ENCODE measurements at regions not wholly inside any gene's neighbourhood (a gene's known extent, or its start where the extent isn't known, plus 50 kb on each side); places are given as distances from the start of the nearest gene placed in this dataset.

DNA sequence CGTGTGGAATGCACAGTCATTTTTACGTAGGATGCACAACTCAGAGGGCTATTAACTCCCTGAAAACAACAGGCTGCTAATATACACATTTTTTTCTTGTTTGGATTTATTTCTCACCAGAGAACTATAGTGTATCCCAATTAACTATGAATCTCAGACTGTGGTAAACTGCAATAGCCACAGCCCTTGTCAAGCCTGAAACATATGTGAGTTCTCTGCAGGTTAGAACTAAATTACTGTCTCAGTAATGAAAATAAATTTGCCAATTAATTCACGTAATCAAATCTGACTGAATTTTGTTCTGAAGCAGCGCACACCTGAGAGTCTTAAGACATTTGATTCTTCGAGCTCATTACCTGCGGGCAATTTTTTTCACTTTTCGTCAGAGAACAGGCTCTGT is 318.6 kb downstream of the PMP22 start:
- Histone ChIP-seq H3K9me3 (ENCODE audit: severe bottlenecking) (no peaks in the 10 kb centered on the region), H3K36me3 (ENCODE audit: low read depth) (no peaks in the 10 kb centered on the region), H3K27me3 (ENCODE audit: insufficient read depth, poor library complexity, severe bottlenecking) (no peaks in the 10 kb centered on the region), H3K4me3 (ENCODE audit: severe bottlenecking) (no peak overlapping the region), H3K27ac (ENCODE audit: poor library complexity, severe bottlenecking) (no peak overlapping the region), H3K4me1 (ENCODE audit: insufficient read depth, poor library complexity, severe bottlenecking) (peaks cover 13% of the 10 kb centered on the region)
- no peak for ATAC-seq (ENCODE audit: low read depth)
- DNase-seq (ENCODE audit: low spot score) = no peak
- TF ChIP-seq, protein P1, sequence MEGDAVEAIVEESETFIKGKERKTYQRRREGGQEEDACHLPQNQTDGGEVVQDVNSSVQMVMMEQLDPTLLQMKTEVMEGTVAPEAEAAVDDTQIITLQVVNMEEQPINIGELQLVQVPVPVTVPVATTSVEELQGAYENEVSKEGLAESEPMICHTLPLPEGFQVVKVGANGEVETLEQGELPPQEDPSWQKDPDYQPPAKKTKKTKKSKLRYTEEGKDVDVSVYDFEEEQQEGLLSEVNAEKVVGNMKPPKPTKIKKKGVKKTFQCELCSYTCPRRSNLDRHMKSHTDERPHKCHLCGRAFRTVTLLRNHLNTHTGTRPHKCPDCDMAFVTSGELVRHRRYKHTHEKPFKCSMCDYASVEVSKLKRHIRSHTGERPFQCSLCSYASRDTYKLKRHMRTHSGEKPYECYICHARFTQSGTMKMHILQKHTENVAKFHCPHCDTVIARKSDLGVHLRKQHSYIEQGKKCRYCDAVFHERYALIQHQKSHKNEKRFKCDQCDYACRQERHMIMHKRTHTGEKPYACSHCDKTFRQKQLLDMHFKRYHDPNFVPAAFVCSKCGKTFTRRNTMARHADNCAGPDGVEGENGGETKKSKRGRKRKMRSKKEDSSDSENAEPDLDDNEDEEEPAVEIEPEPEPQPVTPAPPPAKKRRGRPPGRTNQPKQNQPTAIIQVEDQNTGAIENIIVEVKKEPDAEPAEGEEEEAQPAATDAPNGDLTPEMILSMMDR (IDR thresholded peaks at IDR 0.05; ENCODE audit: poor library complexity, severe bottlenecking) = no peak

DNA sequence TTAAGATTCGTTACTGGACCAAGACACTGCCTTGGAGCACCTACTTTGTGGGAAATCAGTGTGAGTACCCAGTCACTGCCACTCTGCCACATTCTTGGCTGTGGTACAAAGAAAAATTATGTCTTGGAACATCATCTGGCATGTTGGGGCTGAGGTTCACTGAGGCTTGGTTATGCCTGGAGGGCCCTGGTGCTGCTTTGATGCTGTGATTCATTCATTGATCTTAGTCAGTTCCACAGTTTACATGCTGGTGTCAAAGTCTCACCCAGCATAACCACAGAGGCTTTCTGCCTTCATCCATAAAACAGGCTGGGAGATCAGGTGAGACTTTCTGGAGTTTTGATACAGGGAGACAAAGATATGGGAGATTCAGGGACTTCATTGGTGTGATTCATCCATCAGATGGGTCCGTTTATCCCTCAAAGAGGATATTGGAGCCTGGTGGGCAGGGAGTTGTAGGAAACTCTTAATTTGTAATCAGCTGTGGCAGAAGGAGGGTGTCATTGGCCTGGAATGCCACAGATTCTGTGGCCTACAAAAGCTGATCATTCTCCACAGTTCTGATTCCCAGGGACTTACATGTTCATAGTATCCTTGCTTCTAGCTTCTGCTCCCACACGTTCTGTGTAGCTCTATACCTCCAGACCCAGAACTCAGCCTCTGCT is 322.5 kb downstream of the PMP22 start:
- ATAC-seq (ENCODE audit: low read depth) = peak; percentile 93
- DNase-seq (ENCODE audit: low spot score) = peak; percentile 62
- no peak overlapping the region for H3K4me3 ChIP-seq (ENCODE audit: severe bottlenecking)
- H3K36me3 ChIP-seq (ENCODE audit: low read depth) = no peaks in the 10 kb centered on the region
- H3K27ac ChIP-seq (ENCODE audit: poor library complexity, severe bottlenecking) = no peak overlapping the region
- no peaks in the 10 kb centered on the region for H3K27me3 ChIP-seq (ENCODE audit: insufficient read depth, poor library complexity, severe bottlenecking)
- peaks cover 18% of the 10 kb centered on the region for H3K4me1 ChIP-seq (ENCODE audit: insufficient read depth, poor library complexity, severe bottlenecking)
- no peaks in the 10 kb centered on the region for H3K9me3 ChIP-seq (ENCODE audit: severe bottlenecking)
- TF ChIP-seq, protein P1 (IDR thresholded peaks at IDR 0.05; ENCODE audit: poor library complexity, severe bottlenecking) = no peak

DNA sequence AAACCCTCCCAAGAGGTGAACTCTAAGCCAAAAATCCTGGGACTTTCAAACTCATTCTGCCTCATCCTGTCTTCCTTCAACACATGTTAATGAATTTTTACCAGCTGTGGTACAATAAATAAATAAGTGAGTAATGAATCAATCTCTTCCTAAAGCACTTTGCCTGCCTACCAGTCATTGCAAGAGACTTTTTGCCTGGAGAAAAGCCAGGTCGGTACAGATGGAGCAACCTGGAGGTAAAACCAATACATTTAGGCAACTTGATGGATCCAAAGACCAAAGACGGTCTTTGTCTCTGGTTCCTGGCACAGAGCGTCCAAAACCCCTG is 324.2 kb downstream of the PMP22 start:
- Histone ChIP-seq H3K27ac (ENCODE audit: poor library complexity, severe bottlenecking) (no peak overlapping the region), H3K4me3 (ENCODE audit: severe bottlenecking) (no peak overlapping the region), H3K36me3 (ENCODE audit: low read depth) (no peaks in the 10 kb centered on the region), H3K27me3 (ENCODE audit: insufficient read depth, poor library complexity, severe bottlenecking) (no peaks in the 10 kb centered on the region), H3K9me3 (ENCODE audit: severe bottlenecking) (no peaks in the 10 kb centered on the region), H3K4me1 (ENCODE audit: insufficient read depth, poor library complexity, severe bottlenecking) (peaks cover 18% of the 10 kb centered on the region)
- no peak for DNase-seq (ENCODE audit: low spot score)
- TF ChIP-seq, protein P1 (IDR thresholded peaks at IDR 0.05; ENCODE audit: poor library complexity, severe bottlenecking) = no peak
- no peak for ATAC-seq (ENCODE audit: low read depth)

DNA sequence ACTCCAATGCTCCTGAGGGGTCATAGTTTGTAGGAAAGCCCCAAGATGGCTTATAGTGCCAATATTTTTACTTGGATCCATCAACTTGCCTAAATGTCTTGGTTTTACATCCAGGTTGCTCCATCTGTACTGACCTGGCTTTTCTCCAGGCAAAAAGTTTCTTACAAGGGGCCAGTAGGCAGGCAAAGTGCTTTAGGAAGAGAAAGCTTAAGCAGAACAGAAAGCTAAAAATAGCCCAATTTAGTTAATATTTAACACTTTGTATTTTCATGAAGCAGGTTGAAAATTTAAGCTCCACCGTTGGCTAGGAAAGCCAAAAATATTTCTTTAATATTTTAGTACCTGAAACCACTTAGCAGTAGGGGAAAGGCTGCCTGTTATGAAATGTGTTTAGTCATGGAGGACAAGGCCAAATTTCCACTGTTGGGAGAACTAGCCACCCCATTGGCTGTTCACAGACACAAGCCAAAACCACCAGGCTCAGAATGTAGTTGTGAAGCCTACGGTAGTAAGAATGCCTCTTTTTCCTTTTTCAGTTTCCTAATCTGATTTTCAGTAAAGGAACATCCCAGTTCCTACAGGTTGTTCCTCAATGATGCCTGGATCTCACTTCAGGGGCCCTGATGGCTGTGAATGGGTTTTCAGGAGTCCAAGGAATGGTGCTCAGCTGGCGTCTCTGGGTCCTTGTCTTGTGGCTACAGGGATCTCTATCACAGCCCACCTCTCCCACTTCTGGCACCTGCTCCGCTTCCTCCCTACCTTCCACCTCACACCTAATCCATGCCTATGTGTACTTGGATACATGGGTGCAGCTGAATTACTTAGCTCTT is 324.8 kb downstream of the PMP22 start:
- no peak for ATAC-seq (ENCODE audit: low read depth)
- Histone ChIP-seq H3K27me3 (ENCODE audit: insufficient read depth, poor library complexity, severe bottlenecking) (no peaks in the 10 kb centered on the region), H3K4me3 (ENCODE audit: severe bottlenecking) (no peak overlapping the region), H3K27ac (ENCODE audit: poor library complexity, severe bottlenecking) (no peak overlapping the region), H3K9me3 (ENCODE audit: severe bottlenecking) (no peaks in the 10 kb centered on the region), H3K4me1 (ENCODE audit: insufficient read depth, poor library complexity, severe bottlenecking) (peaks cover 18% of the 10 kb centered on the region), H3K36me3 (ENCODE audit: low read depth) (no peaks in the 10 kb centered on the region)
- TF ChIP-seq, protein P1 (IDR thresholded peaks at IDR 0.05; ENCODE audit: poor library complexity, severe bottlenecking) = no peak
- DNase-seq (ENCODE audit: low spot score) = no peak

Measured in RWPE2 (cell line).